ENCODE measurements at regions not wholly inside any gene's neighbourhood (a gene's known extent, or its start where the extent isn't known, plus 50 kb on each side); places are given as distances from the start of the nearest gene placed in this dataset.
"Not testable (repeated sequence)": the region's sequence is repeated elsewhere in the genome, so short reads cannot be mapped to it uniquely, and the experiment has no call there.

DNA sequence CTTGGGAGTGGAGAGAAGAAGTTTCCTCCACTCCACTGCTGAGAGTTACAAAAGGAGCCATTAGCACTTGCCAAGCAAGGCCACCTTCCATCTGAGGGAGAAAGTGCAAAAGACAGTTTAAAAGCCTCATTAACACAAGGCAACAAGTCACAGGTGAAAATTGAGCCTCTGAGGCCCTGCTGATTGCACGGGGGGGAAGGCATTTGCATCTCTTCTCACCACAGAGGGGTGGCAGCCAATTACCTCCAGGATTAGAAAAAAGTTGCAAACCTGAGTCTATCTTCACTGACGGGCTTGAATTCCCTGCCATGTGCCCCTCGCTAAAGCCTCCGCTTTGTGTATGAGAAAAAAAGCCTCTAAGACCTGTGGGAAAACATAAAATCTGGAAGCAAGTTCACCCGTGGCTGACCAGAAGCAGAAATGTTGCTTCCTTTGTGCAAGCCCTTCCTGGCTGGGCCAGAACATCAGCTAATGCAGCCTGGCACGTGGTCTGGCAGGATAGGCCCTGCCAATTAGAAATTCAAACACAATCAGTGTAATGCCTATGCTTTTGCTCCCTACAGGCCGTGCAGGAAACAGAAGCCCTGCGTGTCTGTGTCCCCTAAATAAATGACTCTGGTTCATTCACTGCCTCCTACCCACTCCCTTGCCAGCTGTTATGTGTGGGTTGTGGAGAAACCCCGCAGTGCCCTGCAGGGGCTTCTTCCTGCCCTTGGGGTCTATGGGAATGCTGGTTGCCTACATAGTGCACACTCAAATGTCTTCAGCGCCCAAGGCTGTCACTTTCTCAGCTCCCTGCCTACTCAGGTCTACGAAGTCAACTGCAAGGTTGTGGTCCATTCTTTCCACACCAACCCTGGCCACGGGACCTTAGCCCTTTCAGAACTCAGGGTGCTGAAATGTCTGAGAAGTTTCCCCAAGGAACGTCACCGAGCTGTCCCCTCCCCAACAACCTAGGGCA is 150.2 kb downstream of the UQCRFS1 start:
- ATAC-seq (peak in 1 of 2 donors; percentile 67), DNase-seq (no peak)
- intact Hi-C loops (cut with DNase I) = no loop called here

DNA sequence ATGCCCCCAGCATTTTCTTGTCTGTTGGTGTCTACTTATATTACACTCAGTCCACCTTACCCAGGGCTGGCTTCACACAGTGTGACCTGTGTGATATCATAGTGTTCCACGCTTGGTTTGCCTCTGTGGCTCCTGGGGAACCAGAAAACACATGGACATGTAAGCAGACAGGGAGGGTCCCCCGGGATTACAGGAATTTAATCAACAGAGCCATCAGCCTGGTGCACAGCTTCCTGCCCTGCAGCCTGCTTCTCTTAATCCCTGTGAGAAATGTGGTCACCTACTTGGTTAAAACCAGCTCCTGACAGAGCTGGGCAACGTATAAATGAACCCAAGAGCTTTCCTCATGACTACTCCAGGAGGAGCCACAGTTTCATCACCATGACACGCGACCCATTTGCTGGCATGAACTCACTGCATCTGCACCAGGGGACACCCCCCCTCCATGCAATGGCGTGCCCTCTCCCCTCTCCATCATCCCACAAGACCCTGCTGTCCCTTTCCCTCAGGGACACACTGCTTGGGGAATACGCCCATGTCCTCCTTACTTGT is 152.1 kb downstream of the UQCRFS1 start:
- ATAC-seq (peak in 1 of 2 donors; percentile 55), DNase-seq (no peak)
- intact Hi-C loops (cut with DNase I) = no loop called here

DNA sequence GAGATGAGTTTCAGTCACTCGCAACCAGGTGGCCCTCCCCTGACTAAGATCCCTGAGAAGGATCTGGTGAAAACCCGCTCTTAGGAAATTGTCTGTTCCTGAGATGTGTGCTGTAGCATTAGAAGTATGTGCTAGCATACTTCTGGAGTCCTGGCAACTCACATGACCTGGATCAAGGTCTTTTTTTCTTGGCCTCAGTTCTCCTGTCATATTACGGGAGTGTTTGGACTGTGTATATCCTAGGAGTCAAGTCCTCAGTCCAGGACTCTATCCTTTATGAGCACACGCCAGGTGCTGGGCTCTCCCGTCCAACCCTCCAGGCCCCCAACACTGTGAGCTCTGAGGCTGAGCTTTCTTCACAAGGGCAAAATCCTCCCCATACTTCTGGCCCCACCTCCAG is 156.4 kb downstream of the UQCRFS1 start:
- intact Hi-C loops (cut with DNase I) = no loop called here
- ATAC-seq = no peak
- DNase-seq = no peak

DNA sequence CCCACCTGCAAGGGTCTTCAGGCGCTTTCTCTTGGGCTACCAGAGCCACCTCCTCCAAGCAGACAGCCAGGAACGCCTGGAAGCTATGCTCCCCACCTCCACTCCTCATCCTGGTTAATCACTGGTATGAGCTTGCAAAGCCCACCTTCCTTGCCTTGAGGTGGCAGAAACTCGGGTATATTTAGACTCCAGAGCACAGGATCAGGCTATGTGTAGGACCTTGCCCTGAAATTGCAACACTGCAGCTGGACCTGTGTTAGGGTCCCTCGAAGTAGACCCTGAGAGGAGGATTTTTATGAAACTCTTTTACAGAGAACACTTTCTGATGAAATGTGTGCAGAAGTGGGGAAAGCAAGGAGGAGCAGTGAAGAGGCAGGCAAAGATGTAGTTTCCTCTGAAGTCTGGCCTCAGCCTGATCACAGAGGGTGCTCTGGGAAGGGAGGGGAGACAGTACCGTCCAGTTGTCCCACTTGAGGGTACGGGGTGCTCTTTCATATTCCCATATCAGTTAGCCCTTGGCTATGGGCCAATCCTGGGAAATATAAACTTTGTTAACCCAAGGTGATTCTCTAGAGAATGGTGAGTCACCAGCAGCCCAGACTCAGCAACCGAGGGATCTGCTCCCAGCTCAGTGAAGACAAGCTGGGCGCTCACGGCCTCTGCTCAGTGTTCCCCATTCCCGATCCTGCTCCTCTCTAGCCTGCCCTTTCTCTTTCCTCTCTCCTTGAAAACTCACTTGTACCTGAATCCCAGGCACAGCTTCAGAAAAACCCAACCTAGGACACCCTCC is 157.9 kb downstream of the UQCRFS1 start:
- ATAC-seq (peak in 1 of 2 donors; percentile 32), DNase-seq (no peak)
- intact Hi-C loops (cut with DNase I) = no loop called here

DNA sequence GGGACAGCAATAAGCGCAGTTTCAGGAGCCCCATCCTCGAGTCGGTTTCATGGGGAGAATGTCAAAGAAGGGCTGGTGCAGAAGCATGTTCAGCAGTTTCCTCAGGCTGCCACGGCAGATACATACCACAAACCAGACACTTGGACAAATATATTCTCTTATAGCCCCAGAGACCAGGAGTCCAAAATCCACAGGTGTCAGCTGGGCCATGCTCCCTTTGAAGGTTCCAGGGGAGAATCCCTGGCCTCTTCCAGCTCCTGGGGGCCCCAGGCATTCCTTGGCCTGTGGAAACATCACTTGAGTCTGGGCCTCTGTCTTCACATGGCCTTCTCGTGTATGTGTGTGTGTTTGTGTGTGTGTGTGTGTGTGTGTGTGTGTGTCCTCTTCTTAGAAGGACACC is 164.1 kb downstream of the UQCRFS1 start:
- DNase-seq (no peak), ATAC-seq (no peak)
- intact Hi-C loops (cut with DNase I) = no loop called here

DNA sequence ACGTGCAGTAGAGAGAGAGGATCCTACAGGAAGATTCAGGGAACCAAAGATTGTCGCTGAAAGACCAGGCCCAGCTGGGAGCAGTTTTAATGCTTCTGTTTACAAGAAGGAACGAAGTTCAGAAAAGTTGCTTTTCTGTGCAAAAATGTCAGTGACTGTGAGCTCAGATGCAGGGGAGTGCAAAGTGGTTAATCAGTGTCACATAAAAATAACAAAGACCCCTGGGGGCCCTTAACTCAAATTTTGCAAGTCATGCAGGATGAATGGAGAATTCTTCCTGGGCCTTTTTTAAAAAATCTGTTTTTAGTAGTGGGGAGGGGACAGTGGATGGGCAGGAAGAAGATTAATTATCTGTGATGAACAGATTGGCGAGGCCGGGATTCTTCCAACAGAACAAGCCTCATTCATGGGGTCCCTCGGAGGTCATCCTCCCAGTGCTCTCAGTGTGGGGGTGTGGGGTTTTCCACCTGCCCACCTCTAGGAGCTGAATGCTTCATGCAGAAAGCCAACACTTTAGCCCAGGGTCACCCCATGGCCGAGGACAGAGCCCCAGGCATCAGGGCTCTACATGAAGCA is 167.2 kb downstream of the UQCRFS1 start:
- ATAC-seq (no peak), DNase-seq (no peak)
- intact Hi-C loops (cut with DNase I) = no loop called here

DNA sequence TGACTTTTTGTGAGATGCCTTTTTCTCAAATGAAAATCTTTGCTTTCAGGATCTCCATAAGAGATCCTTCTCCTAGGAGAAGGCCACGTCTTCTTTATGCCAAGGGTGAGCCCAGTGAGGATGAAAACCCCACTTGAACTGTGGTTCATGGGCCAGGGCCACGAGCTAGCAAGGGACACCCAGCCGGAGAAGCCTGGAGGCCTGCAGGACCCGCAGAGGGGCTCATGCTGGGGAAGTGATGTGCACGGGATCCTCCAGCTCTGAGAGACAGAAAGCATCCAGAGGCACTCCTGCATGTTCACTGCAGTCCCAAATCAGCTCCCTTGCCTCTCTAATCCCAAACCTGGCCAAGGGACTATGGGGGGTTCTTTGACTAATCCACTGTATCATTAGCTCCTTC is 168.9 kb downstream of the UQCRFS1 start:
- no peak for DNase-seq
- ATAC-seq = no peak
- intact Hi-C loops (cut with DNase I) = no loop called here

DNA sequence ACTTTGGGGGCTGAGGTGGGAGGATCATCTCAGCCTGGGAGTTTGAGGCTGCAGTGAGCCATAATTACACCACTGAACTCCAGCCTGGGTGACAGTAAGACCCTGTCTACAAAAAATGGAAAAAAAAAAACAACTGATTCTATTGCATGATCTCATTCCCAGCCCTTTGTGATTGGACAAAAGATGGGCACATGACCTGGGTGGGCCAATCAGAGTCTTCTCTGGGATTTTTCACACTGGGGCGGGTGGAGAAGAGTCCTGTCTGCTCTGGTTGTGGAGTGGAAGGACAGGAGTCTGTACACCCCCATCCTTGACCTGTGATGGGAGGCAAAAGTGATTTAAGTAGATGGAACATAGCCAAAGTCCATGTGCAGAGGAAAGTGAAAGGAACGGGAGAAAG is 170.5 kb downstream of the UQCRFS1 start:
- ATAC-seq (no peak), DNase-seq (no peak)
- intact Hi-C loops (cut with DNase I) = no loop called here

DNA sequence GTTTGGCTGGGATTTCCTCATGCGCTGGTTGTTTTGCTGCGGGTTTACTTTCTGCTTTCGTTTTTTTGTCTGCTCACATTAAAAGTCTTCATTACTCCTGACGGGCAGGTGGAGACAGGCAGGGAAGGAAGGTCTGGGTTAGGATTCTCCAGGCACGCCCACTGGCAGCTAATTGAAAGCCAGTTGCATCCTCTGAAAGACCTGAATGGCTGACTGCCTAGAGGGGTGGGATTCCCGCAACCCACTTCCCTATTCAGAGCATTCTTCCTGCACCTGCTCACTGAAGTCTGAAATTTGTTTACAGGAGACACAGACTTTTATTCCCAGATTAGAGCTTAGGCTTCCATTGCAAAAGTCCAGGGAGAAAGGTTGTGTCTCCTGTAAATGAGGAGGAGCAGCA is 172.0 kb downstream of the UQCRFS1 start:
- intact Hi-C loops (cut with DNase I) = no loop called here
- no peak for DNase-seq
- peak in 1 of 2 donors; percentile 15 for ATAC-seq

DNA sequence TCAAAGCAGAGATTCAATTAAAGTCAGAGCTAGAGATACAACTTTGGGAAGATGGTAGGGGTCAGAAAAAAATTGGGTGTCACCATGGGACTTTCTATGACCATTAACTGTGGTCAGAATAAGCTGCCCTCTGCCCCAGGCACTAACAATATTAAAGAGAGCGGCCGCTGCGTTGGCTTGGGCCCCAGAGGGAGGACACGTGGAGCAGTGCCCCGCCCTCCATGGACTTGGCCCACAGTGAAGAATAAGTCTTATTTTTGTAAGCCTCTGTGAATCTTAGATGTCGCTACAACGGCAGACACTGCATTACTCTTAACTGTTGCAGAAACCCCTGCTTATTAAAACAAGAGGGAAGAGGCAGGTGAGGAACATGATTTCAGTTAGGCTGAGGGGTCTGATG is 172.7 kb downstream of the UQCRFS1 start:
- no peak for DNase-seq
- intact Hi-C loops (cut with DNase I) = no loop called here
- ATAC-seq = peak; percentile 48 to 66

DNA sequence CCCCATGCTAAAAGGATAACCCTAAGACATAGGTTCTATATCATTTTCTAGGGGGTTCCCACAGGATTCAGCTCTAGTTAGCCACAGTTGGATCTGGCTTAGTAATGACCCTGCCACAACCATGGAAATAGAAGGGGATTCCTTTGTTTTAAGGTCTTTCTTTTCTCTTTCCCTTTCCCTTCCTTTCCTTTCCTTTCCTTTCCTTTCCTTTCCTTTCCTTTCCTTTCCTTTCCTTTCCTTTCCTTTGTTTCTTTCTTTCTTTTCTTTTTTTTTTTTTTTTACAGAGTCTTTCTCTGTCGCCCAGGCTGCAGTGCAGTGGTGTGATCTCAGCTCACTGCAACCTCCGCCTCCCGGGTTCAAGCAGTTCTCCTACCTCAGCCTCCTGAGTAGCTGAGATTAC is 173.9 kb downstream of the UQCRFS1 start:
- ATAC-seq; DNase-seq; intact Hi-C loops (cut with DNase I): not testable (repeated sequence)

DNA sequence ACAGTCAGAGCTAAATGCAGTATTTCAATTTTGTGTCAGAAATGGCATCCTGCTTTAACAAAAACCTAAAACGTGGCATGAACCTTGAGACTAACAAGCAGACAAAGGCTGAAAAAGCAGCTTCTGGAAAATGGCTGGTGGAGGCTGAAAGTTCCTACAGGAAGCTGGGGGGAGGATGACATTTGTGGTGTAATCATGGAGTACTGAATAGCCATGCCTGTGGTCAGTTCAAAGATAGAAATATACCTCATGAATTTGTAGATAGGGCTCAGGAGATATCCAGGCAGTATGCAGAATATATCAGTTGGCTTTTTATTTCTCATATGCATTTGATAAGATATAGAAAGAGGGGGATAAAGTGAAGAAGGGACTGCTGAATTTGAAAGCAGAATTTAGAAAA is 181.7 kb downstream of the UQCRFS1 start:
- no peak for DNase-seq
- intact Hi-C loops (cut with DNase I) = no loop called here
- ATAC-seq = no peak

DNA sequence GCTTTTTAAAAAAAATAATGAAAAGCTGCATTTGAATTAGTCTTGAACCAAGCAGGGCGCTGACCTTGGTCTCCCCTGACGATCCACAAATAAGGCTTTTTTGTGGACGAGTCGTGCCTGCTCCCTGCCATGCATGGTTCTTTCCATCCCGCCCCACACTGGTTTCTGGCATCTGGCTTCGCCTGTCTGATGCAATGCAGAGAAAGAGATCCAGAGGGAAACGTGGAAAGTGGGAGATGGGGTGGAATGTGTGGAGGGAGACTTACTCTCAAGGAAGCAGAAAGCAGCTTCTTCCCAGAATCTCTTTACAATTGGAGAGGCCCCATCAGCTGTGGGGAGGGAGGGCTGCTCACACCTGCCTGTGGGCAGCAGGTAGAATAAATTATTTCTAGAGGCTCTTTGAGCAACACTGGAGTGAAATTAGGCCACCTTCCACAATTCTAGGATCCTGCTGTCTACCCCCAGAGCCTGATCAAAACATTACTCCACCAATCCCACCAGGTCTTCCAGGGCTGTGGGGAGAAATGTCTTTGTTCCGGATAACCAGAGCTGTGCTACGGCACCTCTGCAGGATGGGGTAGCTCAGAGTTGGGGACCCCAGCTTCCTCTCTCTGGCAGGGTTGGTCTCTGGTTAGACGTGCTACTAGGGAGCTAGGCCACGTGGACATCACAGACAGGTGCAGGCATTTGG is 183.5 kb downstream of the UQCRFS1 start:
- intact Hi-C loops (cut with DNase I) = no loop called here
- no peak for DNase-seq
- no peak for ATAC-seq

DNA sequence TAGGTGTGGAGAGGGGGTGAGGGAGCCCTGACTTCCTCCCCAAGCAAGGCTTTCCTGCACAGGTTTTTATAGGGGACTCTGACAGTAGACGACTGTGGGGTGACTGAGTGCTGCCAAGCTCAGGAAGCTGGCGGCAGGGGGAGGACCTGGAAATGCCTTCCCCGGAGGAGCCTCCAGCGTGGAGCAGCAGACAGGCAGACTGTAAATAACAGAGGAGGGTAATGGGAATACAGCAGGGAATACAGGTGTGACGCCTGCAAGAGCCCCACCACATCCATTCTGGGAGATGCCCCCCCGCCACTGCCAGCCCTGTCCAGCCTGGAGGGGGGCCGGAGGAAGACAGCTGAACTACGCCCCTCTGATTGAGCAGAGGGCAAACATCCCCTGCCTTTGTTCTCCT is 190.4 kb downstream of the UQCRFS1 start:
- intact Hi-C loops (cut with DNase I) = no loop called here
- DNase-seq = no peak
- no peak for ATAC-seq

DNA sequence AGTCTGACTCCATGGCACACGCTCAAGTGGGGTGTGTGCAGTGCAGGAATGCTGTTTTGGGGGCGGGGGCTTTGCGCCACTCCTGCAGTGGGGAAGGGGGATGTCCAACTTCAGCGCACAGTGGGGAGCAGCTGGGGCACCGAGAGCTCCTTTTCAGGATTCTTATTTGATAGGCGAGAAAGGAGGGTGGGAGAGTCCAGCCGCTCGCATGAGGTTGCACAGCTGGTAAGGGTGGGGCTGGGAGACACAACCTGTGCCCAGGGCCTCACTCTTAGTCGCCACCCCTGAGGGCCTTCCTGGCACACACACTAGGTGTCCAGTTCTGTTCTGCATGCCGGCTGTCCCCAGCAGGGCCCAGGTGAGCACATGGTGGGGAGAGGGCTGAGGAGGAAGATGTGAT is 190.8 kb downstream of the UQCRFS1 start:
- DNase-seq (no peak), ATAC-seq (no peak)
- intact Hi-C loops (cut with DNase I) = no loop called here

DNA sequence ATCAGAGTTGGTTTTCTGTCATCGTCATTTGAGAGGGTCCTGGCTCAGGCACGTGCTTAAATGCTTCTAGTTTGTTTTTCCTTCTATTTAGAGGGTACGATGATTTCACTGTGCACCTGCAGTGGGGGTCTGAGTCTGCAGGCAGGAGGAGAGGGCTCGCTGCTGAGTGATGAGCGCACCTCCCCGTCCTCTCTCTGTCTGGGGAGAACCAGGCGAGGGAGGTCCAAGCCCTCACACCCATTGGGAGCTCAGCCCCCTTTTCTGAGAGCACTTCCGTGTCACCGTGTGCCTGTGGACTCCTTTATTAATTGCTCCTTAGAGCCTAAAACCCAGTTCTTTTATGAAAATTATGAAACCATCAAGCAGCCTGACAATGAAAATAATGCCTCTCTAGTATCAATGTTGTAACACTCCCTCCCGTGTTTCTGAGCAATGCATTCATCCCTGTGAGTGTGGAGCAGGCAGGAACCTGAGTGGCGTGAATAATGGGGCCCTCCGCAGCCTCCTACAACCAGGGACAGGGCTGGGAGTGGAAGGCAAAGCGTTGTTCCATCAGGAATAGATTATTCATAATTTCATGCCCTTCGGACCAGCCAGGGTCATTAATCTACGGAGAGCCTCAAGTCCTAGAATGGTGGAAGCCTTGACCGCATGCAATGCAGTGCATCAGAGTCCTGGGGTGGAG is 191.6 kb downstream of the UQCRFS1 start:
- DNase-seq = no peak
- intact Hi-C loops (cut with DNase I) = no loop called here
- ATAC-seq = no peak

DNA sequence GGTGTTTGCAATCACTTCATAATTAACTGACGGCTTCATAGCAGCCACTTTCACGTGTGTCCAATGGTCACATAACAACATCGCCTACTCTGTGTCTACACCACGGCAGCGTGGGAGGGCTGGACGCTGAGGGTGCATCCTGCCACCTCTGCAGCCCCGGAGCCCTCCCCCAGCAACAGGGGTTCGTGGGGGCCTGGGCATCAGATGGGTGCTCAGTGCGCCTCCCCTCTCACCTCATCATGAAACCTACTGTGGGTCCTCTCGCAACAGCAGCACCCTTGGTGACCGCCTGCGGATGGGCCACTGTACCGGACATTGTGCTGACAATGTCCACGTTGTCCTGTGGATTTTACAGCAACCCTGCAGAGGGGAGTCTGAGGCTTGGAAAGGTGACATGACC is 193.5 kb downstream of the UQCRFS1 start:
- ATAC-seq (no peak), DNase-seq (no peak)
- intact Hi-C loops (cut with DNase I) = no loop called here

DNA sequence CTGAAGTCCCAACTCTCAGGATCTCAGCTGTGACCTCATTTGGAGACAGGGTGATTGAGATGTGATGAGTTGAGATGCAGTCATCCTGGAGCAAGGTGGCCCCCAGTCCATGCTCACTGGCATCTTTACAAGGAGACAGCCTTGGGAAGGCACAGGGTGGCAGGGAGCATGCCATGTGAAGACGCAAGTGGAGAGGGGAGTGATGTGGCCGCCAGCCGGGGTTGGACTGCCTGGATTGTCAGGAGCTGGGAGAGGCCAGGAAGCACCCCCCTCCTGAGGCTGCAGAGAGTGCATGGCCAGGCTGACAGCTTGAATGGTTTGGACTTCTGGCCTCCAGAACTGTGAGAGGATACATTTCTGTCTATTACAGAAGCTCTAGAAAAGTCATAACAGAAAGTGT is 194.4 kb downstream of the UQCRFS1 start:
- DNase-seq (no peak), ATAC-seq (no peak)
- intact Hi-C loops (cut with DNase I) = no loop called here

DNA sequence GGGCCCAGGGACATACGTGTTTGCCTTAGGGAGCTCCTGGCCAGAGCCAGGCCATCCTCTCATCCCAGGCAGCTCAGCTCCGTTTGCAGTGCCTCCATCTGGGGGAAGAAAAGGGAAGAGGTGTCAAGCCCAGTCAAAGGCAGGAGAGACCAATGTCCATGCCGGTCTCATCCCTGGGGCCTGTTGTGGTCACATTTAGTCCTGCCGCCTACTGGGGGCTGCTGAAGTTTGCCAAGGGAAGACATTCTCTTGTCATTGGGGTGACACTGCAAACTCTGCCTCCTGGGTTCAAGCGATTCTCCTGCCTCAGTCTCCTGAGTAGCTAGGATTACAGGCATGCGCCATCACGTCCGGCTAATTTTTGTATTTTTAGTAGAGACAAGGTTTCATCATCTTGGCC is 195.2 kb downstream of the UQCRFS1 start:
- intact Hi-C loops (cut with DNase I) = no loop called here
- ATAC-seq = peak in 1 of 2 donors; percentile 18
- DNase-seq = no peak
